K562 (cell line): ENCODE measurements at regions not wholly inside any gene's neighbourhood (a gene's known extent, or its start where the extent isn't known, plus 50 kb on each side); places are given as distances from the start of the nearest gene placed in this dataset.

Source experiments
- ATAC-seq: fragments of 200-7000 bp; cut with Tn5 transposase; 3 replicates; pipeline ENCODE4 v1.9.1; 2020; ENCODE audit warnings: moderate library complexity
- BruUV-seq: library from RNA; stranded (reverse); fragments of 400-500 nt; replicated peaks from 2 replicates; lab custom pipeline; 2021; lab: Mats Ljungman, UMichigan
- CTCF ChIA-PET: fragments of 300-600 bp; formaldehyde crosslinking; extraction: SDS; loops from one replicate; lab custom pipeline; 2021; ENCODE audit warnings: low intra/inter-chr PET ratio; lab: Yijun Ruan, JAX
- POLR2A ChIA-PET: fragments of 300-600, 350-650 bp; sonication (Branson Sonifier 250); formaldehyde crosslinking; extraction: SDS; loops from one replicate; lab custom pipeline; 2021; ENCODE audit warnings: antibody characterized with exemption, inconsistent platforms; lab: Yijun Ruan, JAX
- DNase-seq, 4 experiments: peaks; one replicate each; pipeline versions ENCODE4 v3.0.0 to v3.0.0-alpha.2; 2011 to 2018; ENCODE audit warnings: low spot score in 3 of 4, mixed read lengths in 3 of 4; ENCODE audit errors: extremely low read depth in 1 of 4
- FAIRE-seq: peaks from 2 replicates; lab custom pipeline; 2011; peaks lifted over from hg19 to GRCh38; lab: Jason Lieb, UNC
- H2AFZ ChIP-seq: 2 replicates; pipeline ENCODE4 v1.6.0; 2011; ENCODE audit warnings: low read depth, low read length, control low read depth, inconsistent platforms
- H3K27ac ChIP-seq: fragments of 200-600 bp; 3 replicates; pipeline ENCODE4 v1.8.0; 2011; ENCODE audit warnings: low read depth, mild to moderate bottlenecking, control low read depth, inconsistent platforms, low read length, moderate library complexity, mixed read lengths; ENCODE audit errors: extremely low read depth
- H3K27me3 ChIP-seq, 2 experiments: fragments of 300-600 bp in 1 of 2; 2 replicates in 1 of 2; 3 replicates in 1 of 2; pipeline versions ENCODE4 v1.6.0 to v1.8.0; 2011; ENCODE audit warnings: inconsistent platforms in 2 of 2, low read length in 2 of 2, mild to moderate bottlenecking in 1 of 2, mixed read lengths in 1 of 2, moderate library complexity in 1 of 2; ENCODE audit not compliant: control insufficient read depth in 2 of 2, insufficient read depth in 2 of 2
- H3K36me3 ChIP-seq: fragments of 300-600 bp; 3 replicates; pipeline ENCODE4 v1.8.0; 2011; ENCODE audit warnings: mild to moderate bottlenecking, low read length, inconsistent platforms; ENCODE audit not compliant: control insufficient read depth, insufficient read depth
- H3K4me1 ChIP-seq, 2 experiments: fragments of 200-600 bp in 1 of 2; replicated peaks in 1 of 2; 2 replicates in 1 of 2; 3 replicates in 1 of 2; pipeline versions ENCODE4 v1.5.1 to v1.8.0; 2011; ENCODE audit warnings: inconsistent platforms in 2 of 2, low read length in 2 of 2, mild to moderate bottlenecking in 1 of 2, mixed read lengths in 1 of 2, moderate library complexity in 1 of 2; ENCODE audit not compliant: control insufficient read depth in 2 of 2, insufficient read depth in 2 of 2
- H3K4me2 ChIP-seq: 2 replicates; pipeline ENCODE4 v1.6.1; 2011; ENCODE audit warnings: low read length, control low read depth, inconsistent platforms, mixed read lengths; ENCODE audit not compliant: insufficient read depth
- H3K4me3 ChIP-seq: fragments of 200-600 bp; sonication (generic), shearing (Covaris generic); 2 replicates; pipeline ENCODE4 v1.5.1; 2016; ENCODE audit warnings: control low read depth, inconsistent platforms
- H3K79me2 ChIP-seq: fragments of 200-600 bp; 3 replicates; pipeline ENCODE4 v1.8.0; 2011; ENCODE audit warnings: low read length, inconsistent platforms; ENCODE audit not compliant: control insufficient read depth, insufficient read depth
- H3K9ac ChIP-seq, 2 experiments: 2 replicates each; pipeline versions ENCODE4 v1.6.0 to v1.6.1; 2011; ENCODE audit warnings: low read depth in 2 of 2, low read length in 2 of 2, control low read depth in 1 of 2, inconsistent platforms in 1 of 2, mild to moderate bottlenecking in 1 of 2, mixed read lengths in 1 of 2; ENCODE audit not compliant: insufficient read depth in 1 of 2
- H3K9me1 ChIP-seq: one replicate; pipeline ENCODE4 v1.6.0; 2011; ENCODE audit warnings: inconsistent platforms, mild to moderate bottlenecking, low read length, moderate library complexity; ENCODE audit not compliant: control insufficient read depth, insufficient read depth
- H3K9me3 ChIP-seq: replicated peaks from 2 replicates; pipeline ENCODE4 v1.5.1; 2011; ENCODE audit warnings: low read depth, low read length, inconsistent platforms; ENCODE audit not compliant: control insufficient read depth, insufficient read depth
- H4K20me1 ChIP-seq: replicated peaks from 2 replicates; pipeline ENCODE4 v1.6.1; 2011; ENCODE audit warnings: low read length, inconsistent platforms, mixed read lengths; ENCODE audit not compliant: control insufficient read depth, insufficient read depth
- CREB3L1 ChIP-seq: fragments of 450-650 bp; IDR thresholded peaks from 2 replicates; pipeline ENCODE4 v1.6.1; 2014; ENCODE audit warnings: low read depth, mild to moderate bottlenecking, moderate library complexity, borderline replicate concordance
- FOS ChIP-seq: IDR thresholded peaks from 3 replicates; pipeline ENCODE4 v1.6.1; 2011; ENCODE audit not compliant: insufficient read length; ENCODE audit errors: extremely low read depth
- IRF9 ChIP-seq: fragments of 450-650 bp; IDR thresholded peaks from 2 replicates; pipeline ENCODE4 v1.6.1; 2016; ENCODE audit warnings: missing biosample characterization, missing genetic modification characterization
- NCOA2 ChIP-seq, 2 experiments: fragments of 450-650 bp; IDR thresholded peaks; 2 replicates each; pipeline ENCODE4 v1.6.1; 2018; ENCODE audit warnings: mild to moderate bottlenecking in 2 of 2, moderate library complexity in 1 of 2; ENCODE audit not compliant: partially characterized antibody in 2 of 2
- NFIC ChIP-seq: fragments of 450-650 bp; IDR thresholded peaks from 2 replicates; pipeline ENCODE4 v1.6.1; 2017; ENCODE audit warnings: mild to moderate bottlenecking, inconsistent platforms
- NFIX ChIP-seq: fragments of 250-450 bp; sonication (Bioruptor Pico); IDR thresholded peaks from 2 replicates; pipeline ENCODE4 v1.4.0; 2020; ENCODE audit warnings: low read depth, mild to moderate bottlenecking, moderate library complexity
- POLR2B ChIP-seq: fragments of 450-650 bp; IDR thresholded peaks from 2 replicates; pipeline ENCODE4 v1.6.1; 2018; ENCODE audit warnings: low read depth; ENCODE audit not compliant: partially characterized antibody
- RBM15 ChIP-seq: fragments of 200-400 bp; formaldehyde crosslinking; IDR thresholded peaks from 2 replicates; pipeline ENCODE4 v1.6.1; 2018; ENCODE audit warnings: mild to moderate bottlenecking, low read length, moderate library complexity; ENCODE audit not compliant: insufficient read depth
- RFX1 ChIP-seq: fragments of 450-650 bp; IDR thresholded peaks from 2 replicates; pipeline ENCODE4 v1.6.1; 2016; ENCODE audit warnings: mild to moderate bottlenecking, moderate library complexity
- SIX5 ChIP-seq, 2 experiments: IDR thresholded peaks; 2 replicates each; pipeline ENCODE4 v1.6.1; 2011; ENCODE audit warnings: low read length in 2 of 2, borderline replicate concordance in 1 of 2, low read depth in 1 of 2, mild to moderate bottlenecking in 1 of 2, moderate library complexity in 1 of 2; ENCODE audit not compliant: insufficient read depth in 1 of 2
- STAG1 ChIP-seq: sonication (generic); formaldehyde crosslinking; IDR thresholded peaks from 2 replicates; pipeline ENCODE4 v1.5.0; 2020; ENCODE audit warnings: missing genetic modification reagents, borderline replicate concordance
- TCF7 ChIP-seq: sonication (generic); IDR thresholded peaks from 2 replicates; pipeline ENCODE4 v1.6.1; 2016; ENCODE audit warnings: antibody characterized with exemption, borderline replicate concordance
- ZBTB17 ChIP-seq: fragments of 450-650 bp; formaldehyde crosslinking; IDR thresholded peaks from 2 replicates; pipeline ENCODE4 v1.4.0; 2020; ENCODE audit warnings: mild to moderate bottlenecking
- ZZZ3 ChIP-seq: fragments of 450-650 bp; IDR thresholded peaks from 2 replicates; pipeline ENCODE4 v1.6.1; 2016; ENCODE audit warnings: antibody characterized with exemption, mild to moderate bottlenecking, moderate library complexity
- WGBS: fragments of 100-300 bp; shearing (Covaris generic); methylation state at CpG from one replicate; pipeline ENCODE4 v1.1.6; 2016; ENCODE audit warnings: low coverage, mixed read lengths; ENCODE audit not compliant: insufficient coverage; ENCODE audit errors: missing lambda C conversion rate; 5-methylcytosine and 5-hydroxymethylcytosine counted together
- in situ Hi-C: fragments of 300-500 bp; cut with MboI; formaldehyde crosslinking; loops from 4 replicates; pipeline ENCODE4 v1.15.0; 2018; ENCODE audit warnings: inconsistent platforms, mixed read lengths
- intact Hi-C: fragments of 100-400 bp; cut with micrococcal nuclease; formaldehyde crosslinking; loops from 2 replicates; pipeline ENCODE4 v1.14.2; 2022

- Histone ChIP-seq H2AFZ (no peak overlapping the region), H3K4me3 (no peak overlapping the region), H4K20me1 (no peaks in the 10 kb centered on the region), H3K27me3 (peaks cover 0 to 5% of the 10 kb centered on the region in 2 experiments; a peak in 1 of 5 replicates), H3K9ac (no peak overlapping the region), H3K36me3 (no peaks in the 10 kb centered on the region), H3K4me1 (no peaks in the 10 kb centered on the region), H3K27ac (no peak overlapping the region), H3K79me2 (no peaks in the 10 kb centered on the region), H3K9me3 (no peaks in the 10 kb centered on the region), H3K4me2 (no peak overlapping the region), H3K9me1 (no peaks in the 10 kb centered on the region)
- in situ Hi-C loops (no loop called here), intact Hi-C loops (no loop called here)
- no peak for FAIRE-seq
- DNase-seq = no peak
- CTCF ChIA-PET = no interaction called here
- BruUV-seq = no TSS peak
- 0% methylated on average over 4 of the region's 4 CpGs for WGBS
- ATAC-seq = no peak
- POLR2A ChIA-PET = no interaction called here
- TF ChIP-seq NFIX (CRISPR knock-in tag) (peak; percentile 77), ZBTB17 (CRISPR knock-in tag) (no peak), IRF9 (tag) (no peak), NFIC (peak; percentile 87)
Measured at GRCh38 chr14:23750357-23750756, 114.2 kb downstream of the DHRS2 start.

- intact Hi-C loops = no loop called here
- DNase-seq = no peak
- ChIA-PET CTCF (no interaction called here), POLR2A (interaction anchor here (0.6 kb wide), 1 partner anchor 140 kb away, joined by 3 read pairs; no protein-coding TSS in a partner anchor)
- no peak for TF ChIP-seq RFX1
- no peak for TF ChIP-seq CREB3L1
- no peak for TF ChIP-seq STAG1 (CRISPR knock-in tag)
- TF ChIP-seq NCOA2 (IDR thresholded peaks at IDR 0.05; ENCODE audit: partially characterized antibody in 2 of 2) = no peak
- no peak for TF ChIP-seq FOS
- no peak for TF ChIP-seq RBM15
- no peak for TF ChIP-seq ZZZ3
- TF ChIP-seq POLR2B = no peak
- TF ChIP-seq SIX5 (IDR thresholded peaks at IDR 0.05; ENCODE audit: borderline replicate concordance in 1 of 2, insufficient read depth in 1 of 2, low read depth in 1 of 2, low read length in 2 of 2) = no peak
- no peak for TF ChIP-seq TCF7
- Histone ChIP-seq H4K20me1 (no peaks in the 10 kb centered on the region), H3K4me1 (no peaks in the 10 kb centered on the region), H3K27me3 (peaks cover 0 to 5% of the 10 kb centered on the region in 2 experiments; a peak in 1 of 5 replicates), H2AFZ (no peak overlapping the region), H3K9ac (no peak overlapping the region), H3K4me2 (no peak overlapping the region), H3K9me1 (no peaks in the 10 kb centered on the region), H3K36me3 (no peaks in the 10 kb centered on the region), H3K79me2 (no peaks in the 10 kb centered on the region), H3K27ac (no peak overlapping the region), H3K4me3 (no peak overlapping the region), H3K9me3 (no peaks in the 10 kb centered on the region)
- FAIRE-seq = no peak
- 0% methylated on average over 2 of the region's 2 CpGs for WGBS
- in situ Hi-C loops = no loop called here
- BruUV-seq = no TSS peak
- ATAC-seq = no peak
Measured at GRCh38 chr14:23751616-23752015, 115.5 kb downstream of the DHRS2 start.
